HFFc6 (cell line): ENCODE measurements at regions not wholly inside any gene's neighbourhood (a gene's known extent, or its start where the extent isn't known, plus 50 kb on each side); places are given as distances from the start of the nearest gene placed in this dataset.

Source experiments
- DNase-seq: peaks from one replicate; pipeline ENCODE4 v3.0.0-alpha.2; 2018
- H3K27ac Mint-ChIP-seq: 2 replicates; pipeline ENCODE4 v1.8.0; 2020; ENCODE audit warnings: mild to moderate bottlenecking, mixed read lengths
- H3K27me3 Mint-ChIP-seq: 2 replicates; pipeline ENCODE4 v1.8.0; 2021; ENCODE audit warnings: mild to moderate bottlenecking, moderate library complexity, mixed read lengths; ENCODE audit not compliant: insufficient read depth
- H3K36me3 Mint-ChIP-seq: 2 replicates; pipeline ENCODE4 v1.8.0; 2021; ENCODE audit warnings: low read depth, mixed read lengths
- H3K4me1 Mint-ChIP-seq: 2 replicates; pipeline ENCODE4 v1.8.0; 2020; ENCODE audit warnings: low read depth, mixed read lengths
- H3K4me3 Mint-ChIP-seq: 2 replicates; pipeline ENCODE4 v1.8.0; 2020; ENCODE audit warnings: mild to moderate bottlenecking, moderate library complexity, mixed read lengths
- H3K9me3 Mint-ChIP-seq: 2 replicates; pipeline ENCODE4 v1.8.0; 2020; ENCODE audit warnings: mild to moderate bottlenecking, mixed read lengths
- CTCF ChIP-seq: fragments of 200-600 bp; sonication (generic); IDR thresholded peaks from 2 replicates; pipeline ENCODE4 v1.5.0; 2021; ENCODE audit warnings: antibody characterized with exemption, mild to moderate bottlenecking

DNA sequence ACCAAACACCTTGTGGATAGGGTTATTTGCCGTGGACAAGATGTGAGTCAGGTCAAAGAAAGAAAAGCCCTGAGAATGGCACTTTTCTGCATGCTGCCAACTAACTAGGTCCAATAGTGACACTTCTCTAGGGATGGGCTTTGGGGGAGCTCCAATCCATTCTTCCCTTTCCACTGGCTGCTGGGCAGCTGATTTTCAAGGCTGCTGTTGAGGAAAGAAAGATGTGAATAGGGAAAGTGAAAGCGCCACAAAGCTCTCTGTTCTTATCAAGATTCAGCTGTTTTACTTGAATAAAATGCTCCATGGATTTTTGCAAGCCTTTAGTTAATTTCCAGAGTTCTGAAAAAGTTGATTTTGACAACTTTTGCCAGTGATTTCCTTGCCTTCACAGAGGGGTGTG, 244.2 kb upstream of the F9 start:
- no peak for TF ChIP-seq CTCF
- Mint-ChIP-seq H3K9me3 (peaks cover 7% of the 10 kb centered on the region), H3K27ac (no peak overlapping the region), H3K4me1 (no peaks in the 10 kb centered on the region), H3K4me3 (no peak overlapping the region), H3K27me3 (no peaks in the 10 kb centered on the region), H3K36me3 (no peaks in the 10 kb centered on the region)
- DNase-seq = no peak

DNA sequence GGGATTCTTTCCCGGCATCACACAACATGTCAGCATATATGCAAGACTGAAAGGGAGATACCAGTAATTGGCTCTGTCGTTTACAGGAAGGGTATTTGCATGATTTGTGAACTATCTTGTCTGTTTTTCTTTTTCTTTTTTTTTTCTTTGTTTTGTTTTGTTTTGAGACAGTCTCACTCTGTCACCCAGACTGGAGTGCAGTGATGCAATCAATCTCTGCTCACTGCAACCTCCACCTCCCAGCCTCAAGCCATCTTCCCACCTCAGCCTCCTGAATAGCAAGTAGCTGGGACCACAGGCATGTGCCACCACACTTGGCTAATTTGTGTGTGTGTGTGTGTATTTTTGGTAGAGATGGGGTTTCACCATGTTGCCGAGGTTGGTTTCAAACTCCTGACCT, 262.7 kb upstream of the F9 start:
- Mint-ChIP-seq H3K27ac (no peak overlapping the region), H3K4me1 (no peaks in the 10 kb centered on the region), H3K36me3 (no peaks in the 10 kb centered on the region), H3K4me3 (no peak overlapping the region), H3K27me3 (no peaks in the 10 kb centered on the region), H3K9me3 (no peaks in the 10 kb centered on the region)
- TF ChIP-seq CTCF = no peak
- DNase-seq = no peak

GRCh38 chrX:139246295-139246694, 284.2 kb upstream of the F9 start:
- Mint-ChIP-seq H3K27me3 (no peaks in the 10 kb centered on the region), H3K36me3 (no peaks in the 10 kb centered on the region), H3K9me3 (peaks cover 9% of the 10 kb centered on the region), H3K4me3 (no peak overlapping the region), H3K27ac (no peak overlapping the region), H3K4me1 (no peaks in the 10 kb centered on the region)
- TF ChIP-seq CTCF = no peak
- DNase-seq = no peak

GRCh38 chrX:139237141-139237540, 293.4 kb upstream of the F9 start:
- TF ChIP-seq CTCF = no peak
- Mint-ChIP-seq H3K4me1 (no peaks in the 10 kb centered on the region), H3K4me3 (no peak overlapping the region), H3K27ac (no peak overlapping the region), H3K9me3 (peaks cover 10% of the 10 kb centered on the region), H3K36me3 (no peaks in the 10 kb centered on the region), H3K27me3 (no peaks in the 10 kb centered on the region; the same call in 1 of the 2 replicates)
- DNase-seq = no peak

- Mint-ChIP-seq H3K4me1 (no peaks in the 10 kb centered on the region), H3K9me3 (peaks cover 9% of the 10 kb centered on the region; the same call in 1 of the 2 replicates), H3K27me3 (no peaks in the 10 kb centered on the region; the same call in 1 of the 2 replicates), H3K4me3 (no peak overlapping the region), H3K36me3 (no peaks in the 10 kb centered on the region), H3K27ac (no peak overlapping the region)
- no peak for TF ChIP-seq CTCF
- DNase-seq = no peak
Measured at GRCh38 chrX:139234898-139235297, 295.6 kb upstream of the F9 start.
